Ishikawa (cell line): ENCODE measurements at regions not wholly inside any gene's neighbourhood (a gene's known extent, or its start where the extent isn't known, plus 50 kb on each side); places are given as distances from the start of the nearest gene placed in this dataset.

ENCODE experiments used
- FOXM1 ChIP-seq: IDR thresholded peaks from 2 replicates; pipeline ENCODE4 v1.6.1; 2012; ENCODE audit warnings: low read depth, borderline replicate concordance
- MAX ChIP-seq: IDR thresholded peaks from 2 replicates; pipeline ENCODE4 v1.6.1; 2012
- REST ChIP-seq: IDR thresholded peaks from 2 replicates; pipeline ENCODE4 v1.6.1; 2012; ENCODE audit warnings: low read depth, mild to moderate bottlenecking
- TAF1 ChIP-seq: IDR thresholded peaks from 2 replicates; pipeline ENCODE4 v1.6.1; 2012; ENCODE audit warnings: low read depth, mild to moderate bottlenecking
- YY1 ChIP-seq: IDR thresholded peaks from 2 replicates; pipeline ENCODE4 v1.6.1; 2012; ENCODE audit warnings: low read depth

- TF ChIP-seq FOXM1, result no peak
- no peak for TF ChIP-seq REST
- TF ChIP-seq MAX, result no peak
- no peak for TF ChIP-seq TAF1
- TF ChIP-seq YY1, result no peak
Observed at GRCh38 chr1:104726917-104727316, 977.2 kb downstream of the AMY1C start.
